CD14-positive monocyte (primary cell): ENCODE measurements at regions not wholly inside any gene's neighbourhood (a gene's known extent, or its start where the extent isn't known, plus 50 kb on each side); places are given as distances from the start of the nearest gene placed in this dataset.

Experiments used
- DNase-seq, 3 donors: peaks; one replicate each; pipeline ENCODE4 v3.0.0-alpha.2; 2011 to 2022
- H2AFZ ChIP-seq: 2 replicates; pipeline ENCODE4 v1.6.0; 2012; ENCODE audit warnings: mild to moderate bottlenecking, low read depth, low read length, inconsistent platforms; ENCODE audit not compliant: insufficient read depth, poor library complexity, severe bottlenecking
- H3K27ac ChIP-seq, 2 donors: 1 replicate in 1 of 2; 2 replicates in 1 of 2; pipeline ENCODE4 v1.5.1; 2012 to 2013; ENCODE audit warnings: low read length in 2 of 2, control low read depth in 1 of 2, inconsistent platforms in 1 of 2, low read depth in 1 of 2, mild to moderate bottlenecking in 1 of 2
- H3K27me3 ChIP-seq, 2 donors: one replicate each; pipeline versions ENCODE4 v1.6.0 to v1.6.1; 2011 to 2013; ENCODE audit warnings: low read length in 2 of 2; ENCODE audit not compliant: control insufficient read depth in 2 of 2, insufficient read depth in 2 of 2
- H3K36me3 ChIP-seq, 2 donors: replicated peaks in 1 of 2; 1 replicate in 1 of 2; 2 replicates in 1 of 2; pipeline versions ENCODE4 v1.5.1 to v1.6.1; 2012 to 2013; ENCODE audit warnings: low read length in 2 of 2, control low read depth in 1 of 2, inconsistent platforms in 1 of 2, mild to moderate bottlenecking in 1 of 2; ENCODE audit not compliant: insufficient read depth in 2 of 2, control insufficient read depth in 1 of 2
- H3K4me1 ChIP-seq, 2 donors: 1 replicate in 1 of 2; 2 replicates in 1 of 2; pipeline versions ENCODE4 v1.5.1 to v1.6.1; 2012 to 2013; ENCODE audit warnings: low read length in 2 of 2, control low read depth in 1 of 2, inconsistent platforms in 1 of 2, mild to moderate bottlenecking in 1 of 2, moderate library complexity in 1 of 2; ENCODE audit not compliant: insufficient read depth in 2 of 2, control insufficient read depth in 1 of 2
- H3K4me2 ChIP-seq: replicated peaks from 2 replicates; pipeline ENCODE3; 2012; ENCODE audit warnings: low read length, moderate library complexity, mild to moderate bottlenecking; ENCODE audit not compliant: poor library complexity, severe bottlenecking; ENCODE audit errors: extremely low read depth
- H3K4me3 ChIP-seq, 3 experiments: fragments of 200-600 bp in 1 of 3; sonication (generic) in 1 of 3; replicated peaks in 1 of 3; 1 replicate in 2 of 3; 2 replicates in 1 of 3; pipeline ENCODE4 v1.5.1; 2011 to 2013; ENCODE audit warnings: low read length in 3 of 3, mild to moderate bottlenecking in 3 of 3, control low read depth in 2 of 3, low read depth in 2 of 3, inconsistent platforms in 1 of 3, moderate library complexity in 1 of 3
- H3K79me2 ChIP-seq: 2 replicates; pipeline ENCODE4 v1.6.0; 2012; ENCODE audit warnings: mild to moderate bottlenecking, control low read depth, inconsistent platforms, low read length, moderate library complexity; ENCODE audit not compliant: insufficient read depth
- H3K9ac ChIP-seq: 2 replicates; pipeline ENCODE4 v1.6.0; 2017; ENCODE audit warnings: low read length, mild to moderate bottlenecking; ENCODE audit not compliant: insufficient read depth, poor library complexity, severe bottlenecking
- H3K9me3 ChIP-seq, 2 donors: replicated peaks in 1 of 2; 1 replicate in 1 of 2; 2 replicates in 1 of 2; pipeline versions ENCODE4 v1.5.1 to v1.6.1; 2012 to 2013; ENCODE audit warnings: low read length in 2 of 2, control low read depth in 1 of 2; ENCODE audit not compliant: control insufficient read depth in 1 of 2, insufficient read depth in 1 of 2
- H4K20me1 ChIP-seq: 2 replicates; pipeline ENCODE4 v1.6.0; 2012; ENCODE audit warnings: mild to moderate bottlenecking, low read length, control low read depth, moderate library complexity; ENCODE audit not compliant: insufficient read depth
- H3K27ac Mint-ChIP-seq, 7 donors: one replicate each; pipeline ENCODE4 v1.8.0; 2020; ENCODE audit warnings: mild to moderate bottlenecking in 7 of 7, mixed read lengths in 7 of 7, moderate library complexity in 6 of 7, inconsistent platforms in 2 of 7
- H3K27me3 Mint-ChIP-seq, 3 donors: one replicate each; pipeline ENCODE4 v1.8.0; 2021 to 2022; ENCODE audit warnings: low read depth in 3 of 3, mild to moderate bottlenecking in 3 of 3, mixed read lengths in 3 of 3, moderate library complexity in 3 of 3, inconsistent platforms in 1 of 3
- H3K36me3 Mint-ChIP-seq, 2 donors: one replicate each; pipeline ENCODE4 v1.8.0; 2020; ENCODE audit warnings: mixed read lengths in 2 of 2, inconsistent platforms in 1 of 2, mild to moderate bottlenecking in 1 of 2
- H3K4me1 Mint-ChIP-seq: one replicate; pipeline ENCODE4 v1.8.0; 2020; ENCODE audit warnings: mild to moderate bottlenecking, mixed read lengths
- H3K4me3 Mint-ChIP-seq, 2 donors: one replicate each; pipeline ENCODE4 v1.8.0; 2020; ENCODE audit warnings: mild to moderate bottlenecking in 2 of 2, mixed read lengths in 2 of 2, moderate library complexity in 1 of 2
- H3K9me3 Mint-ChIP-seq, 7 donors: one replicate each; pipeline ENCODE4 v1.8.0; 2020 to 2022; ENCODE audit warnings: mixed read lengths in 7 of 7, mild to moderate bottlenecking in 6 of 7, moderate library complexity in 6 of 7, inconsistent platforms in 2 of 7
- CTCF ChIP-seq: fragments of 200-600 bp; IDR thresholded peaks from one replicate; pipeline ENCODE4 v1.8.0; 2022; ENCODE audit warnings: antibody characterized with exemption, mild to moderate bottlenecking
- WGBS: methylation state at CpG from one replicate; pipeline ENCODE4 v1.1.5; 2013; ENCODE audit warnings: missing lambda C conversion rate; ENCODE audit not compliant: insufficient coverage; 5-methylcytosine and 5-hydroxymethylcytosine counted together
- intact Hi-C, 2 donors: fragments of 100-400 bp; cut with micrococcal nuclease; formaldehyde crosslinking; loops; one replicate each; pipeline versions ENCODE4 v1.15.0 to v1.15.1; 2023

- H3K4me1 Mint-ChIP-seq, result no peaks in the 10 kb centered on the region
- Histone ChIP-seq H3K4me1 (no peaks in the 10 kb centered on the region), H3K79me2 (no peaks in the 10 kb centered on the region), H3K36me3 (no peaks in the 10 kb centered on the region), H3K9ac (no peak overlapping the region), H3K27me3 (no peaks in the 10 kb centered on the region), H2AFZ (no peak overlapping the region), H3K9me3 (peaks cover 0 to 30% of the 10 kb centered on the region in 2 donors), H4K20me1 (no peaks in the 10 kb centered on the region), H3K27ac (no peak overlapping the region), H3K4me2 (no peak overlapping the region), H3K4me3 (no peak overlapping the region)
- intact Hi-C loops, result no loop called here
- no peak overlapping the region for H3K27ac Mint-ChIP-seq
- peaks cover 9 to 30% (median 21%) of the 10 kb centered on the region in 7 donors for H3K9me3 Mint-ChIP-seq
- peaks cover 0 to 4% (median 0%) of the 10 kb centered on the region in 3 donors for H3K27me3 Mint-ChIP-seq
- TF ChIP-seq CTCF, result no peak
- H3K36me3 Mint-ChIP-seq, result no peaks in the 10 kb centered on the region
- no peak overlapping the region for H3K4me3 Mint-ChIP-seq
- DNase-seq, result no peak
- 65% methylated on average over 8 of the region's 14 CpGs for WGBS
Measured at GRCh38 chr1:4345094-4345493, 309.3 kb upstream of the AJAP1 start.

DNA sequence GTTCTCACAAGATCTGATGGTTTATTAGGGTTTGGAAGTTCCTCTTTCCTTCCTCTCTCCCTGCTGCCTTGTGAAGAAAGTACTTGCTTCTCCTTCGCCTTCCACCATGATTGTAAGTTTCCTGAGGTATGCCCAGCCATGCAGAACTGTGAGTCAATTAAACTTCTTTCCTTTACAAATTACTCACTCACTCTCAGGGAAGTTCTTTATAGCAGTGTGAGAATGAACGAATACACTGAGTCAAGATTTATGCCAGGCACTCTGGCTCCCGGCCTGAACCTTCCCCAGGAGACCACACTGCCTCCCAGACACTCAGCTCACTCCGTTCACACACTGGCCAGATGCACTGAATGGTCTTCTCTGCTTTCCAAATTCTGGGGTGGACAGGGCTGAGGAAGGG lies 308.3 kb upstream of the AJAP1 start:
- Mint-ChIP-seq H3K36me3 (no peaks in the 10 kb centered on the region), H3K4me3 (no peak overlapping the region), H3K9me3 (peaks cover 5 to 28% (median 18%) of the 10 kb centered on the region in 7 donors), H3K4me1 (no peaks in the 10 kb centered on the region), H3K27me3 (peaks cover 0 to 3% (median 0%) of the 10 kb centered on the region in 3 donors), H3K27ac (no peak overlapping the region)
- no peak for TF ChIP-seq CTCF
- H3K4me2 ChIP-seq, result no peak overlapping the region
- no peak overlapping the region for H3K4me3 ChIP-seq
- DNase-seq, result no peak
- intact Hi-C loops, result no loop called here
- no peaks in the 10 kb centered on the region for H3K4me1 ChIP-seq
- H3K27ac ChIP-seq, result no peak overlapping the region
- no peaks in the 10 kb centered on the region for H3K79me2 ChIP-seq
- no peaks in the 10 kb centered on the region for H3K36me3 ChIP-seq
- no peak overlapping the region for H2AFZ ChIP-seq
- no peaks in the 10 kb centered on the region for H4K20me1 ChIP-seq
- H3K9ac ChIP-seq, result no peak overlapping the region
- H3K27me3 ChIP-seq, result no peaks in the 10 kb centered on the region
- H3K9me3 ChIP-seq, result peaks cover 0 to 29% of the 10 kb centered on the region in 2 donors
- 42% methylated on average over 2 of the region's 4 CpGs for WGBS
